NCI-H187 (cell line): ENCODE measurements at regions not wholly inside any gene's neighbourhood (a gene's known extent, or its start where the extent isn't known, plus 50 kb on each side); places are given as distances from the start of the nearest gene placed in this dataset.
"Not testable (repeated sequence)": the region's sequence is repeated elsewhere in the genome, so short reads cannot be mapped to it uniquely, and the experiment has no call there.

Source experiments
- DNase-seq, 2 experiments: peaks; one replicate each; lab custom pipeline; 2025; lab: John Stamatoyannopoulos, UW

GRCh38 chr5:74403771-74404170 lies 236.8 kb downstream of the ENC1 start:
- DNase-seq = no peak

- DNase-seq = no peak
Measured at GRCh38 chr5:74402553-74402952, 238.0 kb downstream of the ENC1 start.

GRCh38 chr5:74401946-74402320 lies 238.6 kb downstream of the ENC1 start:
- no peak for DNase-seq

- no peak for DNase-seq
Measured at GRCh38 chr5:74401281-74401945, 239.1 kb downstream of the ENC1 start.

GRCh38 chr5:74400067-74400466 lies 240.5 kb downstream of the ENC1 start:
- no peak for DNase-seq

- no peak for DNase-seq
Measured at GRCh38 chr5:74396913-74397622, 243.5 kb downstream of the ENC1 start.

GRCh38 chr5:74394916-74395880 lies 245.3 kb downstream of the ENC1 start:
- no peak for DNase-seq

GRCh38 chr5:74394528-74394915 lies 246.0 kb downstream of the ENC1 start:
- DNase-seq = no peak

- no peak for DNase-seq
Measured at GRCh38 chr5:74393943-74394342, 246.6 kb downstream of the ENC1 start.

- no peak for DNase-seq
Measured at GRCh38 chr5:74392711-74393351, 247.7 kb downstream of the ENC1 start.

GRCh38 chr5:74391410-74391809 lies 249.1 kb downstream of the ENC1 start:
- no peak for DNase-seq

- no peak for DNase-seq
Measured at GRCh38 chr5:74390822-74391221, 249.7 kb downstream of the ENC1 start.

- DNase-seq = no peak
Measured at GRCh38 chr5:74390306-74390637, 250.3 kb downstream of the ENC1 start.

- DNase-seq = no peak
Measured at GRCh38 chr5:74389531-74390305, 250.8 kb downstream of the ENC1 start.

GRCh38 chr5:74388411-74388810 lies 252.1 kb downstream of the ENC1 start:
- not testable (repeated sequence) for DNase-seq

- DNase-seq = no peak
Measured at GRCh38 chr5:74386571-74387334, 253.8 kb downstream of the ENC1 start.

GRCh38 chr5:74384851-74385250 lies 255.7 kb downstream of the ENC1 start:
- no peak for DNase-seq

GRCh38 chr5:74382987-74383593 lies 257.4 kb downstream of the ENC1 start:
- no peak for DNase-seq

GRCh38 chr5:74382123-74382855 lies 258.2 kb downstream of the ENC1 start:
- DNase-seq = no peak

GRCh38 chr5:74380193-74380592 lies 260.3 kb downstream of the ENC1 start:
- DNase-seq = no peak
